Chondrocyte (in vitro differentiated cells): ENCODE measurements at regions not wholly inside any gene's neighbourhood (a gene's known extent, or its start where the extent isn't known, plus 50 kb on each side); places are given as distances from the start of the nearest gene placed in this dataset.

Source experiments
- DNase-seq: peaks from one replicate; pipeline ENCODE4 v3.0.0; 2021; ENCODE audit warnings: mixed read lengths, low spot score
- H3K27ac Mint-ChIP-seq: one replicate; pipeline ENCODE4 v1.8.0; 2021; ENCODE audit warnings: mild to moderate bottlenecking, moderate library complexity, mixed read lengths; ENCODE audit not compliant: unreplicated experiment
- H3K27me3 Mint-ChIP-seq: 2 replicates; pipeline ENCODE4 v1.8.0; 2021; ENCODE audit warnings: low read depth, mixed read lengths
- H3K36me3 Mint-ChIP-seq: 2 replicates; pipeline ENCODE4 v1.8.0; 2021; ENCODE audit warnings: low read depth, mixed read lengths
- H3K4me1 Mint-ChIP-seq: 2 replicates; pipeline ENCODE4 v1.8.0; 2021; ENCODE audit warnings: low read depth, mild to moderate bottlenecking, mixed read lengths
- H3K4me3 Mint-ChIP-seq: one replicate; pipeline ENCODE4 v1.8.0; 2021; ENCODE audit warnings: mild to moderate bottlenecking, moderate library complexity, mixed read lengths; ENCODE audit not compliant: unreplicated experiment
- H3K9me3 Mint-ChIP-seq: 2 replicates; pipeline ENCODE4 v1.8.0; 2021; ENCODE audit warnings: low read depth, mixed read lengths
- CTCF ChIP-seq: fragments of 200-600 bp; sonication (generic); IDR thresholded peaks from 2 replicates; pipeline ENCODE4 v1.5.0; 2021; ENCODE audit warnings: antibody characterized with exemption, mild to moderate bottlenecking, moderate library complexity

GRCh38 chr14:89626233-89626806 is 209.3 kb upstream of the FOXN3 start:
- Mint-ChIP-seq H3K36me3 (no peaks in the 10 kb centered on the region), H3K4me1 (peaks cover 32% of the 10 kb centered on the region), H3K27me3 (no peaks in the 10 kb centered on the region), H3K4me3 (no peak overlapping the region), H3K27ac (no peak overlapping the region), H3K9me3 (no peaks in the 10 kb centered on the region)
- no peak for DNase-seq
- no peak for TF ChIP-seq CTCF

GRCh38 chr14:89625731-89626232 is 208.7 kb upstream of the FOXN3 start:
- DNase-seq, result no peak
- Mint-ChIP-seq H3K27me3 (no peaks in the 10 kb centered on the region), H3K36me3 (no peaks in the 10 kb centered on the region), H3K4me1 (peaks cover 26% of the 10 kb centered on the region), H3K9me3 (no peaks in the 10 kb centered on the region), H3K4me3 (no peak overlapping the region), H3K27ac (no peak overlapping the region)
- TF ChIP-seq CTCF, result no peak

GRCh38 chr14:89625244-89625713 is 208.2 kb upstream of the FOXN3 start:
- Mint-ChIP-seq H3K4me1 (peaks cover 24% of the 10 kb centered on the region), H3K27ac (no peak overlapping the region), H3K27me3 (no peaks in the 10 kb centered on the region), H3K4me3 (no peak overlapping the region), H3K36me3 (no peaks in the 10 kb centered on the region), H3K9me3 (no peaks in the 10 kb centered on the region)
- DNase-seq, result no peak
- TF ChIP-seq CTCF, result no peak

GRCh38 chr14:89624500-89625156 is 207.6 kb upstream of the FOXN3 start:
- H3K27me3 Mint-ChIP-seq, result no peaks in the 10 kb centered on the region
- no peak overlapping the region for H3K4me3 Mint-ChIP-seq
- no peaks in the 10 kb centered on the region for H3K9me3 Mint-ChIP-seq
- TF ChIP-seq CTCF, result no peak
- DNase-seq, result no peak
- no peak overlapping the region for H3K27ac Mint-ChIP-seq
- H3K36me3 Mint-ChIP-seq, result no peaks in the 10 kb centered on the region
- H3K4me1 Mint-ChIP-seq, result peaks cover 25% of the 10 kb centered on the region

GRCh38 chr14:89621791-89622638 is 205.0 kb upstream of the FOXN3 start:
- no peaks in the 10 kb centered on the region for H3K27me3 Mint-ChIP-seq
- no peak for DNase-seq
- TF ChIP-seq CTCF, result no peak
- H3K4me3 Mint-ChIP-seq, result no peak overlapping the region
- no peaks in the 10 kb centered on the region for H3K36me3 Mint-ChIP-seq
- no peaks in the 10 kb centered on the region for H3K9me3 Mint-ChIP-seq
- H3K4me1 Mint-ChIP-seq, result peaks cover 36% of the 10 kb centered on the region
- H3K27ac Mint-ChIP-seq, result no peak overlapping the region
